ENCODE measurements at regions not wholly inside any gene's neighbourhood (a gene's known extent, or its start where the extent isn't known, plus 50 kb on each side); places are given as distances from the start of the nearest gene placed in this dataset.

GRCh38 chr11:104529906-104530305 lies 366.0 kb upstream of the PDGFD start:
- no peaks in the 10 kb centered on the region for H3K9me3 ChIP-seq (ENCODE audit: control insufficient read depth in 2 of 2, low read length in 2 of 2)
- H3K4me1 ChIP-seq (ENCODE audit: control insufficient read depth, insufficient read depth, low read length): no peaks in the 10 kb centered on the region
- H3K4me3 ChIP-seq (ENCODE audit: low read length in 2 of 2): no peak overlapping the region
- no peak overlapping the region for H3K9ac ChIP-seq (ENCODE audit: low read length in 2 of 2)
- no peak overlapping the region for H3K27ac ChIP-seq (ENCODE audit: low read length)
- no peaks in the 10 kb centered on the region for H3K36me3 ChIP-seq (ENCODE audit: control insufficient read depth in 2 of 2, insufficient read depth in 2 of 2, low read length in 2 of 2)
- no peaks in the 10 kb centered on the region for H3K27me3 ChIP-seq (ENCODE audit: control insufficient read depth in 1 of 2, insufficient read depth in 2 of 2, low read length in 2 of 2)

- H3K9me3 ChIP-seq (ENCODE audit: control insufficient read depth in 2 of 2, low read length in 2 of 2): no peaks in the 10 kb centered on the region
- no peak overlapping the region for H3K27ac ChIP-seq (ENCODE audit: low read length)
- no peaks in the 10 kb centered on the region for H3K4me1 ChIP-seq (ENCODE audit: control insufficient read depth, insufficient read depth, low read length)
Measured at GRCh38 chr11:104529213-104529612, 365.3 kb upstream of the PDGFD start.

DNA sequence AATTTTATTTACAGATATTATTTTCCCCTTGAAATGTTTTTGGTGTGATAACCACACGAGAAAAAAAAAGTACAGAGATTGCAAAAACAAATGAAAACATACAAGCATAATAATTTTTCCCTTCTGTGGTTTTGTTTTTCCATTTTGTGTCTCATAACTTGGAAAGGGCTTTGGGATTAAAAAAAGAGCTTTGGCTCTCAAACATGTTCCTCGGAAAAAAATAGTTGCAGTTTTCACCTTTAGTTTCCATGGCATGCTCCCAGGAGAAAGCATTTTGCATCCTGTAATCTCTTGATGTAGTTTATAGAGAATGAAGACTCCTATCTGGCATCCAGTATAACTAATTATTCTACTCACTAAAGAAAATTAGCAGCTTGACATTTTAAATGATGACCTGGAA lies 362.1 kb upstream of the PDGFD start:
- Histone ChIP-seq H3K9me3 (ENCODE audit: control insufficient read depth in 2 of 2, low read length in 2 of 2) (no peaks in the 10 kb centered on the region), H3K27me3 (ENCODE audit: control insufficient read depth in 1 of 2, insufficient read depth in 2 of 2, low read length in 2 of 2) (no peaks in the 10 kb centered on the region), H3K4me3 (ENCODE audit: low read length in 2 of 2) (no peak overlapping the region), H3K36me3 (ENCODE audit: control insufficient read depth in 2 of 2, insufficient read depth in 2 of 2, low read length in 2 of 2) (no peaks in the 10 kb centered on the region), H3K27ac (ENCODE audit: low read length) (no peak overlapping the region), H3K9ac (ENCODE audit: low read length in 2 of 2) (no peak overlapping the region), H3K4me1 (ENCODE audit: control insufficient read depth, insufficient read depth, low read length) (no peaks in the 10 kb centered on the region)

More at GRCh38 chr11:104529213-104529612, 365.3 kb upstream of the PDGFD start:
- Histone ChIP-seq H3K4me3 (ENCODE audit: low read length in 2 of 2) (no peak overlapping the region), H3K27me3 (ENCODE audit: control insufficient read depth in 1 of 2, insufficient read depth in 2 of 2, low read length in 2 of 2) (no peaks in the 10 kb centered on the region), H3K9ac (ENCODE audit: low read length in 2 of 2) (no peak overlapping the region), H3K36me3 (ENCODE audit: control insufficient read depth in 2 of 2, insufficient read depth in 2 of 2, low read length in 2 of 2) (no peaks in the 10 kb centered on the region)

- H3K4me3 ChIP-seq (ENCODE audit: low read length in 2 of 2): no peak overlapping the region
- H3K9ac ChIP-seq (ENCODE audit: low read length in 2 of 2): no peak overlapping the region
- no peaks in the 10 kb centered on the region for H3K9me3 ChIP-seq (ENCODE audit: control insufficient read depth in 2 of 2, low read length in 2 of 2)
- no peaks in the 10 kb centered on the region for H3K4me1 ChIP-seq (ENCODE audit: control insufficient read depth, insufficient read depth, low read length)
- no peaks in the 10 kb centered on the region for H3K36me3 ChIP-seq (ENCODE audit: control insufficient read depth in 2 of 2, insufficient read depth in 2 of 2, low read length in 2 of 2)
- H3K27ac ChIP-seq (ENCODE audit: low read length): no peak overlapping the region
- H3K27me3 ChIP-seq (ENCODE audit: control insufficient read depth in 1 of 2, insufficient read depth in 2 of 2, low read length in 2 of 2): no peaks in the 10 kb centered on the region
Measured at GRCh38 chr11:104525416-104525815, 361.5 kb upstream of the PDGFD start.

DNA sequence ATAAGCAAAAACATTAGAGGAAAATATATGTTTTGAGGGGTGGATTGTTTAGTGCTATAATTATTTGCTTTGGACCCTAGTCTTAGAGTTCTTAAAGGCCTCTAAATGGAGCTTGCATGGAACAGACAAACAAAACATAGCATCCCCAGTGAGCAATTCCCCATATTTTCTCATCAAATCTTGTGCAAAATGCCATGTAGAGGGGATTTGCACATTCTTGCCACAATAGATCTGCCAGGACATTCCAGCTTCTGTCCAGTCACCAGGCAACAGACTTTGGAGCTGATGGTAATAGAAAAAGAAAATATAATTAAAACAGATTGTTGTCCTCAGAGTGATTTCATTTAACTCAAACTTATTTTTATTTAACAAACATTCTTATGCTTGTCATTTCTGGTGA lies 360.3 kb upstream of the PDGFD start:
- Histone ChIP-seq H3K36me3 (ENCODE audit: control insufficient read depth in 2 of 2, insufficient read depth in 2 of 2, low read length in 2 of 2) (no peaks in the 10 kb centered on the region), H3K27ac (ENCODE audit: low read length) (no peak overlapping the region), H3K9ac (ENCODE audit: low read length in 2 of 2) (no peak overlapping the region), H3K4me3 (ENCODE audit: low read length in 2 of 2) (no peak overlapping the region), H3K9me3 (ENCODE audit: control insufficient read depth in 2 of 2, low read length in 2 of 2) (no peaks in the 10 kb centered on the region), H3K4me1 (ENCODE audit: control insufficient read depth, insufficient read depth, low read length) (no peaks in the 10 kb centered on the region), H3K27me3 (ENCODE audit: control insufficient read depth in 1 of 2, insufficient read depth in 2 of 2, low read length in 2 of 2) (no peaks in the 10 kb centered on the region)

DNA sequence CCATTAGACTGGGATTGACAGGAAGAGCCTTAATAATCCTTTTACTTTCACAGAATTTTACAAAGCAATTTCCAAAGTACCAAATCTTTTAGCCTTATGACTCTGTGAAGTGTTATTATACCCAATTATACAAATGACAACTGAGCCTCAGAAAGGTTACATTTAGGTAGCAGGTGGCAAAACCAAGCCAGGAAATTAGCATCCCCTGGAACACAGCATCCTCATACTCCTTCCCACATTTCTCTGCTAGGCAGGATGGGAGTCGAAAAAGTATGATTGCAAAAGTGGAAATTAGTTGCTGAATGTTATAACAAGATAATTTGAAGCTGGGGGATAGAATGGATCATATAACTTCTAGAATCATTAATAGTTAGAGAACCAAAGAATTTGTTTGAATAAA lies 359.7 kb upstream of the PDGFD start:
- H3K36me3 ChIP-seq (ENCODE audit: control insufficient read depth in 2 of 2, insufficient read depth in 2 of 2, low read length in 2 of 2): no peaks in the 10 kb centered on the region
- no peak overlapping the region for H3K9ac ChIP-seq (ENCODE audit: low read length in 2 of 2)
- no peak overlapping the region for H3K4me3 ChIP-seq (ENCODE audit: low read length in 2 of 2)
- H3K4me1 ChIP-seq (ENCODE audit: control insufficient read depth, insufficient read depth, low read length): no peaks in the 10 kb centered on the region
- no peak overlapping the region for H3K27ac ChIP-seq (ENCODE audit: low read length)
- H3K9me3 ChIP-seq (ENCODE audit: control insufficient read depth in 2 of 2, low read length in 2 of 2): no peaks in the 10 kb centered on the region
- H3K27me3 ChIP-seq (ENCODE audit: control insufficient read depth in 1 of 2, insufficient read depth in 2 of 2, low read length in 2 of 2): no peaks in the 10 kb centered on the region

DNA sequence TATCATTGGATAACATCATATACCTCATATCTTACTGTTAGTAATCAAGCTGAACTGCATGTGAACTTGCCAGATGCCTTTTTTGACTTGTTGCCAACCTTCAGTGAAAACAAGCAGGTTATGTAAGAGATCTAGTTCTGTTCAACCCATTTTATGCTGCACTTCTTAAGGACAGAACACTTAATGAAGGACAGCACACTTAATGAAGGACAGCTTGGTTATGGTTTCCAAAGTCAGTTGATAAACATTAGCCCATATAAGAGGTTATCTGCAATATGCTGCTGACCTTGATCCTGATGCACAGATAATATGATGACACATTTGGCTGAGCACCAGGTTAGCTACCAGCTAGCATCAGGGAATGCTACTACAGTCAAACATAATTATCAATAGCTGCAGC lies 358.7 kb upstream of the PDGFD start:
- Histone ChIP-seq H3K36me3 (ENCODE audit: control insufficient read depth in 2 of 2, insufficient read depth in 2 of 2, low read length in 2 of 2) (no peaks in the 10 kb centered on the region), H3K27ac (ENCODE audit: low read length) (no peak overlapping the region), H3K9me3 (ENCODE audit: control insufficient read depth in 2 of 2, low read length in 2 of 2) (no peaks in the 10 kb centered on the region), H3K4me3 (ENCODE audit: low read length in 2 of 2) (no peak overlapping the region), H3K9ac (ENCODE audit: low read length in 2 of 2) (no peak overlapping the region), H3K27me3 (ENCODE audit: control insufficient read depth in 1 of 2, insufficient read depth in 2 of 2, low read length in 2 of 2) (no peaks in the 10 kb centered on the region), H3K4me1 (ENCODE audit: control insufficient read depth, insufficient read depth, low read length) (no peaks in the 10 kb centered on the region)

- H3K36me3 ChIP-seq (ENCODE audit: control insufficient read depth in 2 of 2, insufficient read depth in 2 of 2, low read length in 2 of 2): no peaks in the 10 kb centered on the region
- H3K4me1 ChIP-seq (ENCODE audit: control insufficient read depth, insufficient read depth, low read length): no peaks in the 10 kb centered on the region
- no peaks in the 10 kb centered on the region for H3K9me3 ChIP-seq (ENCODE audit: control insufficient read depth in 2 of 2, low read length in 2 of 2)
- H3K27ac ChIP-seq (ENCODE audit: low read length): no peak overlapping the region
- H3K27me3 ChIP-seq (ENCODE audit: control insufficient read depth in 1 of 2, insufficient read depth in 2 of 2, low read length in 2 of 2): no peaks in the 10 kb centered on the region
- no peak overlapping the region for H3K9ac ChIP-seq (ENCODE audit: low read length in 2 of 2)
- no peak overlapping the region for H3K4me3 ChIP-seq (ENCODE audit: low read length in 2 of 2)
Measured at GRCh38 chr11:104522123-104522522, 358.2 kb upstream of the PDGFD start.

DNA sequence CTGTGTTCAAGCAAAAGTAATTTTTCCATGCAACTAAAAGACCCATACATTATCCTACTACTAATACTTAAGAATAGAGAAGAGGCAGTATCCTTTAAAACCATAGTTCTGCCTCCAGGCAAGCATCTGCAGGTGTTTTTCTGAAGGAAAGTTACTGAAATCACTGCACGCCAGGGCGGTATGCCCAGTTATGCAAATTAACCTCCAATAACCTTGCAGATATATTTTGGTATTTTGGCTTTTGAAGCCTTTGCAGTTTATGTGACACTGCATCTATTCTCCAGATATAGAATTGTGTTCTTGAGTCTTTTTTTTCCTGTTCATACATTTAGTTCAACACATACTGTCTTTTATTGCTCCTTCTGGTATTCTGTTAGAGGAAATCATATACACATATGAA lies 346.2 kb upstream of the PDGFD start:
- H3K36me3 ChIP-seq (ENCODE audit: control insufficient read depth in 2 of 2, insufficient read depth in 2 of 2, low read length in 2 of 2): no peaks in the 10 kb centered on the region
- no peaks in the 10 kb centered on the region for H3K4me1 ChIP-seq (ENCODE audit: control insufficient read depth, insufficient read depth, low read length)
- no peaks in the 10 kb centered on the region for H3K9me3 ChIP-seq (ENCODE audit: control insufficient read depth in 2 of 2, low read length in 2 of 2)
- H3K4me3 ChIP-seq (ENCODE audit: low read length in 2 of 2): no peak overlapping the region
- no peak overlapping the region for H3K27ac ChIP-seq (ENCODE audit: low read length)
- H3K9ac ChIP-seq (ENCODE audit: low read length in 2 of 2): no peak overlapping the region
- no peaks in the 10 kb centered on the region for H3K27me3 ChIP-seq (ENCODE audit: control insufficient read depth in 1 of 2, insufficient read depth in 2 of 2, low read length in 2 of 2)

GRCh38 chr11:104490182-104490581 lies 326.2 kb upstream of the PDGFD start:
- no peak overlapping the region for H3K27ac ChIP-seq (ENCODE audit: low read length)
- no peak overlapping the region for H3K9ac ChIP-seq (ENCODE audit: low read length in 2 of 2)
- H3K4me3 ChIP-seq (ENCODE audit: low read length in 2 of 2): no peak overlapping the region
- H3K36me3 ChIP-seq (ENCODE audit: control insufficient read depth in 2 of 2, insufficient read depth in 2 of 2, low read length in 2 of 2): no peaks in the 10 kb centered on the region
- H3K27me3 ChIP-seq (ENCODE audit: control insufficient read depth in 1 of 2, insufficient read depth in 2 of 2, low read length in 2 of 2): no peaks in the 10 kb centered on the region
- no peaks in the 10 kb centered on the region for H3K4me1 ChIP-seq (ENCODE audit: control insufficient read depth, insufficient read depth, low read length)
- H3K9me3 ChIP-seq (ENCODE audit: control insufficient read depth in 2 of 2, low read length in 2 of 2): peaks cover 2 to 9% of the 10 kb centered on the region in 2 donors

DNA sequence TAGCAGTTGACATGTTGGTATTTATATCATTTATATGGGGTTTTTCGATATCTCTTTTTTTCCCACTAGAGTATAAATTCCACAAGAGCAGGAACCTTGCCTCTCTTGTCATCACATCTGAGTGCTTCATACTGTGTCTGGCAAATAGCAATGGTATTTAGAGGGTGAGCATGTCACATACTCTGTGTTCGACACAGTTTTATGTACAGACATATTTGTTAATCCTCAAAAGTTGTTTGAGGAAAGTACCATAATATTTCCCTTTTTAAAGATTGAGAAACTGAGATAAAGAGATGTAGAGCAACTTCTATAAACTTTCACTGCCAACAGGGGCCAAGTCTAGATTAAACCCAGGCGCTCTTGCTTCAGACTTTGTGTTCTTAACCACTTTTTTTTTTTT lies 324.6 kb upstream of the PDGFD start:
- Histone ChIP-seq H3K4me3 (ENCODE audit: low read length in 2 of 2) (no peak overlapping the region), H3K4me1 (ENCODE audit: control insufficient read depth, insufficient read depth, low read length) (no peaks in the 10 kb centered on the region), H3K27me3 (ENCODE audit: control insufficient read depth in 1 of 2, insufficient read depth in 2 of 2, low read length in 2 of 2) (no peaks in the 10 kb centered on the region), H3K36me3 (ENCODE audit: control insufficient read depth in 2 of 2, insufficient read depth in 2 of 2, low read length in 2 of 2) (no peaks in the 10 kb centered on the region), H3K9ac (ENCODE audit: low read length in 2 of 2) (no peak overlapping the region), H3K27ac (ENCODE audit: low read length) (no peak overlapping the region), H3K9me3 (ENCODE audit: control insufficient read depth in 2 of 2, low read length in 2 of 2) (peaks cover 2 to 9% of the 10 kb centered on the region in 2 donors)
